GM19463 (cell line): ENCODE measurements at regions not wholly inside any gene's neighbourhood (a gene's known extent, or its start where the extent isn't known, plus 50 kb on each side); places are given as distances from the start of the nearest gene placed in this dataset.
"Not testable (repeated sequence)": the region's sequence is repeated elsewhere in the genome, so short reads cannot be mapped to it uniquely, and the experiment has no call there.

Source experiments
- ATAC-seq: cut with Tn5 transposase; IDR thresholded peaks from one replicate; pipeline ENCODE4 v1.9.1; 2021; ENCODE audit warnings: mild to moderate bottlenecking, moderate library complexity; ENCODE audit not compliant: unreplicated experiment

- ATAC-seq = no peak
Measured at GRCh38 chr16:52386694-52387093, 160.2 kb downstream of the TOX3 start.

- no peak for ATAC-seq
Measured at GRCh38 chr16:52384378-52384777, 162.6 kb downstream of the TOX3 start.

GRCh38 chr16:52383640-52384292, 163.2 kb downstream of the TOX3 start:
- no peak for ATAC-seq

GRCh38 chr16:52383119-52383518, 163.8 kb downstream of the TOX3 start:
- no peak for ATAC-seq

- ATAC-seq = no peak
Measured at GRCh38 chr16:52379551-52379950, 167.4 kb downstream of the TOX3 start.

- ATAC-seq = no peak
Measured at GRCh38 chr16:52376676-52377280, 170.2 kb downstream of the TOX3 start.

GRCh38 chr16:52372313-52372712, 174.6 kb downstream of the TOX3 start:
- ATAC-seq = no peak

GRCh38 chr16:52368859-52369258, 178.1 kb downstream of the TOX3 start:
- ATAC-seq = no peak

GRCh38 chr16:52367821-52368220, 179.1 kb downstream of the TOX3 start:
- no peak for ATAC-seq

GRCh38 chr16:52366983-52367382, 180.0 kb downstream of the TOX3 start:
- no peak for ATAC-seq

GRCh38 chr16:52364500-52364899, 182.4 kb downstream of the TOX3 start:
- no peak for ATAC-seq

- no peak for ATAC-seq
Measured at GRCh38 chr16:52363082-52363481, 183.9 kb downstream of the TOX3 start.

GRCh38 chr16:52357711-52358110, 189.2 kb downstream of the TOX3 start:
- no peak for ATAC-seq

GRCh38 chr16:52353249-52353648, 193.7 kb downstream of the TOX3 start:
- no peak for ATAC-seq

- ATAC-seq = no peak
Measured at GRCh38 chr16:52351451-52351850, 195.5 kb downstream of the TOX3 start.

GRCh38 chr16:52350031-52350642, 196.8 kb downstream of the TOX3 start:
- ATAC-seq = no peak

- ATAC-seq = no peak
Measured at GRCh38 chr16:52346709-52347108, 200.2 kb downstream of the TOX3 start.

- not testable (repeated sequence) for ATAC-seq
Measured at GRCh38 chr16:52333673-52334072, 213.3 kb downstream of the TOX3 start.

GRCh38 chr16:52320930-52321439, 226.0 kb downstream of the TOX3 start:
- no peak for ATAC-seq

GRCh38 chr16:52318302-52319009, 228.5 kb downstream of the TOX3 start:
- no peak for ATAC-seq

GRCh38 chr16:52316241-52316640, 230.7 kb downstream of the TOX3 start:
- ATAC-seq = no peak

GRCh38 chr16:52312716-52313115, 234.2 kb downstream of the TOX3 start:
- ATAC-seq = no peak
